ENCODE measurements at regions not wholly inside any gene's neighbourhood (a gene's known extent, or its start where the extent isn't known, plus 50 kb on each side); places are given as distances from the start of the nearest gene placed in this dataset.
"Not testable (repeated sequence)": the region's sequence is repeated elsewhere in the genome, so short reads cannot be mapped to it uniquely, and the experiment has no call there.

DNA sequence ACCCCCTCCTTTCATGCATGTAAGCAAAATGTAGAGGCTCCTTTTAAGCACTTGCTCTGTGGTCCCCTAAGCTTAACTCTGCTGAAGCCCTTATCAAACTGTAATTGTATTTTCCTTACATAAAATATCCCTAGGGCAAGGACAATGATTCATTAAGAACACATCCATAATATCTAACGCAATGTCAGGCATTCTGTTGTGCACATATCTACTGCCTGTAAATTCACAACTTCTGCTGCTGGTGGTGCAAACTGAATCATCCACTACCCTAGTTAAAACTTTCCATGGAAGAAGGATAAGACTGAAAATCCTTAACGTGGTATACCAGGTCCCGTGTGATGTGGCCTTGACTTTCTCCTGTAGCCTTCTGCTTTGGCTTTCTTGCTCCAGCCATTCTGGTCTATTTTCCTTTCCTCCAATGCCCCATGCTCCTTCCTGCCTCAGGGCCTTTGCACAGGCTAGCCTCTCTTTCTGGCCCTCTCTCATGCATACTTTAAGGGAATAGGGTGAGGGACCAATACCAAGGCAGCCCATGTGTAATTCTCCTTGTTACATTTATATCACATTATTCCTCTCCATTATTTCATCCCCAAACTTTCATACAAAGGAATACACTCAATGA, 113.6 kb upstream of the ZFP64 start:
- TF ChIP-seq, protein P1, sequence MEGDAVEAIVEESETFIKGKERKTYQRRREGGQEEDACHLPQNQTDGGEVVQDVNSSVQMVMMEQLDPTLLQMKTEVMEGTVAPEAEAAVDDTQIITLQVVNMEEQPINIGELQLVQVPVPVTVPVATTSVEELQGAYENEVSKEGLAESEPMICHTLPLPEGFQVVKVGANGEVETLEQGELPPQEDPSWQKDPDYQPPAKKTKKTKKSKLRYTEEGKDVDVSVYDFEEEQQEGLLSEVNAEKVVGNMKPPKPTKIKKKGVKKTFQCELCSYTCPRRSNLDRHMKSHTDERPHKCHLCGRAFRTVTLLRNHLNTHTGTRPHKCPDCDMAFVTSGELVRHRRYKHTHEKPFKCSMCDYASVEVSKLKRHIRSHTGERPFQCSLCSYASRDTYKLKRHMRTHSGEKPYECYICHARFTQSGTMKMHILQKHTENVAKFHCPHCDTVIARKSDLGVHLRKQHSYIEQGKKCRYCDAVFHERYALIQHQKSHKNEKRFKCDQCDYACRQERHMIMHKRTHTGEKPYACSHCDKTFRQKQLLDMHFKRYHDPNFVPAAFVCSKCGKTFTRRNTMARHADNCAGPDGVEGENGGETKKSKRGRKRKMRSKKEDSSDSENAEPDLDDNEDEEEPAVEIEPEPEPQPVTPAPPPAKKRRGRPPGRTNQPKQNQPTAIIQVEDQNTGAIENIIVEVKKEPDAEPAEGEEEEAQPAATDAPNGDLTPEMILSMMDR (IDR thresholded peaks at IDR 0.05; ENCODE audit: low read depth, low read length) = no peak
- H3K4me3 ChIP-seq (replicated peaks in 1 of 2; ENCODE audit: low read depth in 2 of 2, low read length in 2 of 2) = no peak overlapping the region
- no peak for DNase-seq (ENCODE audit: low read depth in 2 of 2)

DNA sequence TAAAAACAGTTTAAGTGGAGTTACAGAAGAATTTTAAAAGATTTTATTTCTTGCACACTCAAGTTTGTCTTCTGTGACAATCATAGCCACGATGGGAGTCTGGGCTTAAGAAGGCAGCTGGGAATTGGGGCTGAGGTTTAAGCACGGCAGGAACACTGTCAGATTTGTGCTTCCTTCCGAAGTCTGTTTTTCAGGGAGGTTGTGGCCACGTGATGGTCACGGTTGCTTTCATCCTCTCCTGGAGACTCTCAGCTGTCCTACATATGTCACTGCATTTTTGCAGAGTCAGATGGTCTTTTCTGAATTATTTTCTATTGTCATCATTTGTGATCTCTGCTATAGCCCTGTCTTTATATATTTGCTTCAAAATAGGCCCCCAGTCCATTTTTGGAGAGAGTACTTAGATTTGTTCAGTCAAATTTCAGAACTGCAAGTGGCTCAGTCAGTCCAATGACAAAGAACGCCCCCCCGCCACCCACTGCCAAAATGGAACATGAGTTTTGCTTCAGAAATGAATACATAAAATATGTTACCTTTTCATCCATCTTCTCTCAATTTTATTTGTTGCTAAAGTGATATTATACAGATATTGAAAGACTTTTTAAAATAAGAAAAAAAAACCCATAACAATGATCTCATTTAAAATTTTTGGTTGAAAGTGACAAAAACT, 111.8 kb upstream of the ZFP64 start:
- no peak overlapping the region for H3K4me3 ChIP-seq (replicated peaks in 1 of 2; ENCODE audit: low read depth in 2 of 2, low read length in 2 of 2)
- TF ChIP-seq, protein P1 (IDR thresholded peaks at IDR 0.05; ENCODE audit: low read depth, low read length) = no peak
- no peak for DNase-seq (ENCODE audit: low read depth in 2 of 2)

DNA sequence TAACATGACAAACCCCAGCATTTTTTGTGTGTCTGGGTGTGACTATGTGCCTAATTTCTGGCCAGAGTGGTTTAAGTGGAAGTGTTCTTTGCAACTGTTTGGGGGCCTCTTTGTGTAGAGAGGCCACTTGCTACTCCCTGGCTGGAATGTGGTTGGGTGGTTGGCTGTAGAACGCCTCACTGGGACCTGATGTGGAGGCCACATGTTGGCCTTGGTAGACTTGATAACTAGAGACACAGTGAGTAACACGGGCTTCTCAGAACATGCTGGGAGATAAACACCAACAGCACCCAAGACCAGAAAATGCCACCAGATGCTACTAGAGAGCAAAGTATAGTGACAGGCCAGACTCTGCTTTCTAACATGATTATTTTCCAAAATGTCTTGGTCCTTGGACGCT, 111.2 kb upstream of the ZFP64 start:
- TF ChIP-seq, protein P1 (IDR thresholded peaks at IDR 0.05; ENCODE audit: low read depth, low read length) = no peak
- no peak for DNase-seq (ENCODE audit: low read depth in 2 of 2)
- no peak overlapping the region for H3K4me3 ChIP-seq (replicated peaks in 1 of 2; ENCODE audit: low read depth in 2 of 2, low read length in 2 of 2)

DNA sequence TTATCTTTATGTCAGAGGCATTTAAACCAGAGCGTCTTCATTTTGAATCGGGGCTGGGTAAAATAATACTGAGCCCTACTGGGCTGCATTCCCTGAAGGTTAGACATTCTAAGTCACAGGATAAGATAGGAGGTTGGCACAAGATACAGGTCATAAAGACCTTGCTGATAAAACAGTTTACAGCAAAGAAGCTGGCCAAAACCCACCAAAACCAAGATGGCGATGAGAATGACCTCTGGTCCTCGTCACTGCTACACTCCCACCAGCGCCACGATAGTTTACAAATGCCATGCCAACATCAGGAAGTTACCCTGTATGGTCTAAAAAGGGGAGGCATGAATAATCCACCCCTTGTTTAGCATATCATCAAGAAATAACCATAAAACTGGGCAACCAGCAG, 110.5 kb upstream of the ZFP64 start:
- not testable (repeated sequence) for H3K4me3 ChIP-seq (replicated peaks in 1 of 2; ENCODE audit: low read depth in 2 of 2, low read length in 2 of 2); DNase-seq (ENCODE audit: low read depth in 2 of 2)

DNA sequence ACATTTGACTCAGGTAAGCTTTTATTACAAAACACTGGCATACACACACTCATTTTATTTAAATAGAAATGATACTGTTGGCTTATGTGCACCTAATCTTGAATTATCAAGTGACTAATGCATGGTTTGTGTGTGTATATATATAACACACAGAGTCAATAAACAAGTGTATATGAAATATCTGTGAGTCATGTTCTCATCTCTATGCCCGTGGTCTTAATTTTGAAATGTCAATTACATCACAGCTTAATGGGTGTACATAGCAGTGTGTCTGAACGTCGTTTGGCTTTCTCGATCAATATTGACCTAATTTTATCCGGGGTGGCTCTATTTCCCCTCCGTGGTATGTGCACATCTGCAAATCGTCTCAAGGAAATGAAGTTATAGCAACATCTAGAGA, 104.0 kb upstream of the ZFP64 start:
- no peak overlapping the region for H3K4me3 ChIP-seq (replicated peaks in 1 of 2; ENCODE audit: low read depth in 2 of 2, low read length in 2 of 2)
- TF ChIP-seq, protein P1 (IDR thresholded peaks at IDR 0.05; ENCODE audit: low read depth, low read length) = no peak
- DNase-seq (ENCODE audit: low read depth in 2 of 2) = no peak

DNA sequence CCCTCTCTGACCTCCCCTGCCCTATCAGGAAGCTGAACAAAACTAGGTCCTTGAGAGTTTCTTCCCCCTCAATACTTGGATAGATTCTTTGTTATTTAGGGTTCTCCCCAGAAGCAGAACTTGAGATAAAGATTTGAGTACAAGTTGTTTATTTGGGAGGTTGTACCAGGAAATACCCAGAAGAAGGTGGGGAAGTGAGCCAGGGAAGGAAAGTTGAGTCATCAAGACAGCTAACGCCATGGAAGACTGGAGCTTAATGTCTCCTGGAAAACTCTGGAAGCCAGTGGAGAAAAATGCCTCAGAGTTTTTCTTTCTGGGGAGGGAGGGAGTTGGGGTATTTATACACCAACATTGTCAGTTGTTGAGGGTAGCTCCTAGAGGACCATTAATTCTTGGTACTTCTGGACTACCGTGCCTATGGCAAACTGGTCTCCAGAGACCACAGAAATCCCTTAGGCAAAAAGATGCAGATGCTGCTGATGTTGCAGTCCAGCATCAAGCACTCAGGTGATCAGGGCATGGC, 102.6 kb upstream of the ZFP64 start:
- TF ChIP-seq, protein P1 (IDR thresholded peaks at IDR 0.05; ENCODE audit: low read depth, low read length) = no peak
- peak in 1 of 2 donors; percentile 71 for DNase-seq (ENCODE audit: low read depth in 2 of 2)
- H3K4me3 ChIP-seq (replicated peaks in 1 of 2; ENCODE audit: low read depth in 2 of 2, low read length in 2 of 2) = no peak overlapping the region

DNA sequence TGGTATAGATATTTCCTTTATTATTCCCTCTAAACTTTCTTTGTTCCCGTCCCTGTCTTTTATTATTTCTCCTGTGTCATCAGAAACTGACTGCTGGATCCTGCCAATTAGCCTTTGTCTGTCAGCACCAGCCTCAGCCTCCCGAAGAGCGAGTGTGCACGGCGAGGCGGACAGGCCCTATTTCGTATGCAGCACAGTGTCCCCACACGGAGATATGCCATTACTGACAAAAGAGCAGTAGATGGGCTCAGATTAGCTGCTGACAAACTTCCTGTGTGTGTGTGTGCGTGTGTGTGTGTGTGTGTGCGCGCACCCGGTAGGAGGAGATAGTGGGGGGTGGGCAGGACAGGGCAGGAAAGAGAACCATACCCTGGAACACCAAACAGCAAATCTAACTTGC, 99.5 kb upstream of the ZFP64 start:
- no peak for DNase-seq (ENCODE audit: low read depth in 2 of 2)
- no peak overlapping the region for H3K4me3 ChIP-seq (replicated peaks in 1 of 2; ENCODE audit: low read depth in 2 of 2, low read length in 2 of 2)
- TF ChIP-seq, protein P1 (IDR thresholded peaks at IDR 0.05; ENCODE audit: low read depth, low read length) = no peak
